Progenitor cell of endocrine pancreas (in vitro differentiated cells): ENCODE measurements at regions not wholly inside any gene's neighbourhood (a gene's known extent, or its start where the extent isn't known, plus 50 kb on each side); places are given as distances from the start of the nearest gene placed in this dataset.

Source experiments
- DNase-seq: peaks from one replicate; pipeline ENCODE4 v3.0.0; 2021; ENCODE audit warnings: low spot score; ENCODE audit not compliant: unreplicated experiment
- H3K27ac Mint-ChIP-seq: 2 replicates; pipeline ENCODE4 v1.8.0; 2021; ENCODE audit warnings: mild to moderate bottlenecking, moderate library complexity, mixed read lengths
- H3K27me3 Mint-ChIP-seq: 2 replicates; pipeline ENCODE4 v1.8.0; 2021; ENCODE audit warnings: mixed read lengths
- H3K36me3 Mint-ChIP-seq: 2 replicates; pipeline ENCODE4 v1.8.0; 2022; ENCODE audit warnings: mixed read lengths; ENCODE audit not compliant: insufficient read depth
- H3K4me1 Mint-ChIP-seq: 2 replicates; pipeline ENCODE4 v1.8.0; 2021; ENCODE audit warnings: low read depth, mixed read lengths
- H3K4me3 Mint-ChIP-seq: 2 replicates; pipeline ENCODE4 v1.8.0; 2021; ENCODE audit warnings: low read depth, mild to moderate bottlenecking, moderate library complexity, mixed read lengths
- H3K9me3 Mint-ChIP-seq: 2 replicates; pipeline ENCODE4 v1.8.0; 2021; ENCODE audit warnings: low read depth, mixed read lengths
- TF ChIP-seq, protein P1 (sequence below): fragments of 200-600 bp; sonication (generic); IDR thresholded peaks from one replicate; pipeline ENCODE4 v1.5.0; 2021; ENCODE audit warnings: antibody characterized with exemption, mild to moderate bottlenecking; ENCODE audit not compliant: unreplicated experiment

DNA sequence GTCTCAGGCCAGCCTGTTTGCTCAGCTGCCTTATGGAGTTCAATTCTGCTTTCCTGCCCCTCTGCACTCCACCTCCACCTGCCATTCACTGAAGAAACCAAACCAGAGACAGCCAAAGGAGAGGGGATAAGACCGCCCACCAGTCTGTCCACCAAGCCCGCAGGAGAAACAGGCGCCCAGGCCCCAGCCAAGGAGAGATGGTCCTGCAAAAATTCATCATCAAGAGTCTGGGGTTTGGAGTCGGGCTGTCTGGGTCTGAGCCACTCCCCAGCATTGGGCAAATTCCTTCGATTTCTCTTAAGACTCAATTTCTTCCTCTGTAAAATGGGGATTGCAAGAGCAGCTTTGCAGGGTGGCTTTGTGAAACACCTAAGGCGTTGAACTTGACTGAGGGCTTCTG lies 121.4 kb upstream of the RUNX3 start:
- DNase-seq, result no peak
- TF ChIP-seq, protein P1, sequence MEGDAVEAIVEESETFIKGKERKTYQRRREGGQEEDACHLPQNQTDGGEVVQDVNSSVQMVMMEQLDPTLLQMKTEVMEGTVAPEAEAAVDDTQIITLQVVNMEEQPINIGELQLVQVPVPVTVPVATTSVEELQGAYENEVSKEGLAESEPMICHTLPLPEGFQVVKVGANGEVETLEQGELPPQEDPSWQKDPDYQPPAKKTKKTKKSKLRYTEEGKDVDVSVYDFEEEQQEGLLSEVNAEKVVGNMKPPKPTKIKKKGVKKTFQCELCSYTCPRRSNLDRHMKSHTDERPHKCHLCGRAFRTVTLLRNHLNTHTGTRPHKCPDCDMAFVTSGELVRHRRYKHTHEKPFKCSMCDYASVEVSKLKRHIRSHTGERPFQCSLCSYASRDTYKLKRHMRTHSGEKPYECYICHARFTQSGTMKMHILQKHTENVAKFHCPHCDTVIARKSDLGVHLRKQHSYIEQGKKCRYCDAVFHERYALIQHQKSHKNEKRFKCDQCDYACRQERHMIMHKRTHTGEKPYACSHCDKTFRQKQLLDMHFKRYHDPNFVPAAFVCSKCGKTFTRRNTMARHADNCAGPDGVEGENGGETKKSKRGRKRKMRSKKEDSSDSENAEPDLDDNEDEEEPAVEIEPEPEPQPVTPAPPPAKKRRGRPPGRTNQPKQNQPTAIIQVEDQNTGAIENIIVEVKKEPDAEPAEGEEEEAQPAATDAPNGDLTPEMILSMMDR, result no peak
- Mint-ChIP-seq H3K27me3 (peaks cover 31% of the 10 kb centered on the region), H3K4me1 (peaks cover 1% of the 10 kb centered on the region), H3K9me3 (no peaks in the 10 kb centered on the region), H3K36me3 (no peaks in the 10 kb centered on the region), H3K4me3 (no peak overlapping the region), H3K27ac (no peak overlapping the region)

- Mint-ChIP-seq H3K4me3 (no peak overlapping the region), H3K9me3 (no peaks in the 10 kb centered on the region), H3K36me3 (no peaks in the 10 kb centered on the region), H3K27me3 (peaks cover 26% of the 10 kb centered on the region), H3K27ac (no peak overlapping the region), H3K4me1 (peaks cover 1% of the 10 kb centered on the region)
- TF ChIP-seq, protein P1, result no peak
- DNase-seq, result no peak
Observed at GRCh38 chr1:25050165-25050564, 120.1 kb upstream of the RUNX3 start.

DNA sequence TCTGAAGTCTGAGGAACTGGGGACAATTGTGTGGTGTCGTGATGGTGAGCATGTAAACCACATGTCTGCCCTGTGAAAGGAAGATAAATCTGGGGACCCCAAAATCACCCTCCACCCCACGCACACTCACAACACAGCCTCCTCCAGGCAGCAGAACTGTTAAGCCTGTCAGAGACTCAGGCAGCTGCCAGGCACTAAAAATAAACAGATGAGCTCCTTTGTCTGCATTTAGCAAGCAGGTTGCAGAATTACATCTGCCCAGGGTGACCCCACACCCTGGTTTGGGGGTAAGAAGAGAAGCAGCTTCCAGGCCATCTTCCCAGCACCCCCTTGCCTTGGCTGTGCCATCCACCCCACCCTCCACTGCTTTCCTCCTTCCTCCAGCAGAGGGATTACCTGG lies 119.1 kb upstream of the RUNX3 start:
- peaks cover 18% of the 10 kb centered on the region for H3K27me3 Mint-ChIP-seq
- H3K9me3 Mint-ChIP-seq, result no peaks in the 10 kb centered on the region
- no peaks in the 10 kb centered on the region for H3K36me3 Mint-ChIP-seq
- H3K4me3 Mint-ChIP-seq, result no peak overlapping the region
- no peak overlapping the region for H3K27ac Mint-ChIP-seq
- TF ChIP-seq, protein P1, result no peak
- no peak for DNase-seq
- peaks cover 1% of the 10 kb centered on the region for H3K4me1 Mint-ChIP-seq

GRCh38 chr1:25048728-25049127 lies 118.7 kb upstream of the RUNX3 start:
- TF ChIP-seq, protein P1, result no peak
- Mint-ChIP-seq H3K4me1 (peaks cover 1% of the 10 kb centered on the region), H3K36me3 (no peaks in the 10 kb centered on the region), H3K27ac (no peak overlapping the region), H3K27me3 (peaks cover 14% of the 10 kb centered on the region), H3K9me3 (no peaks in the 10 kb centered on the region), H3K4me3 (no peak overlapping the region)
- DNase-seq, result no peak

- Mint-ChIP-seq H3K4me3 (no peak overlapping the region), H3K36me3 (no peaks in the 10 kb centered on the region), H3K27ac (peak overlapping the region; percentile 33), H3K27me3 (peaks cover 9% of the 10 kb centered on the region), H3K4me1 (peaks cover 1% of the 10 kb centered on the region), H3K9me3 (no peaks in the 10 kb centered on the region)
- TF ChIP-seq, protein P1, result no peak
- DNase-seq, result no peak
Observed at GRCh38 chr1:25047506-25048240, 117.6 kb upstream of the RUNX3 start.
